ENCODE measurements at regions not wholly inside any gene's neighbourhood (a gene's known extent, or its start where the extent isn't known, plus 50 kb on each side); places are given as distances from the start of the nearest gene placed in this dataset.

- Histone ChIP-seq H3K4me1 (peaks cover 0 to 7% (median 0%) of the 10 kb centered on the region in 4 donors), H3K4me3 (no peak overlapping the region), H3K27ac (no peak overlapping the region), H3K9me3 (no peaks in the 10 kb centered on the region), H3K27me3 (no peaks in the 10 kb centered on the region), H3K36me3 (no peaks in the 10 kb centered on the region)
- TF ChIP-seq CTCF (IDR thresholded peaks at IDR 0.05) (no peak), POLR2A (IDR thresholded peaks at IDR 0.05) (no peak)
- DNase-seq, result no peak
Observed at GRCh38 chr18:22868831-22869230, 64.3 kb upstream of the RBBP8 start.

DNA sequence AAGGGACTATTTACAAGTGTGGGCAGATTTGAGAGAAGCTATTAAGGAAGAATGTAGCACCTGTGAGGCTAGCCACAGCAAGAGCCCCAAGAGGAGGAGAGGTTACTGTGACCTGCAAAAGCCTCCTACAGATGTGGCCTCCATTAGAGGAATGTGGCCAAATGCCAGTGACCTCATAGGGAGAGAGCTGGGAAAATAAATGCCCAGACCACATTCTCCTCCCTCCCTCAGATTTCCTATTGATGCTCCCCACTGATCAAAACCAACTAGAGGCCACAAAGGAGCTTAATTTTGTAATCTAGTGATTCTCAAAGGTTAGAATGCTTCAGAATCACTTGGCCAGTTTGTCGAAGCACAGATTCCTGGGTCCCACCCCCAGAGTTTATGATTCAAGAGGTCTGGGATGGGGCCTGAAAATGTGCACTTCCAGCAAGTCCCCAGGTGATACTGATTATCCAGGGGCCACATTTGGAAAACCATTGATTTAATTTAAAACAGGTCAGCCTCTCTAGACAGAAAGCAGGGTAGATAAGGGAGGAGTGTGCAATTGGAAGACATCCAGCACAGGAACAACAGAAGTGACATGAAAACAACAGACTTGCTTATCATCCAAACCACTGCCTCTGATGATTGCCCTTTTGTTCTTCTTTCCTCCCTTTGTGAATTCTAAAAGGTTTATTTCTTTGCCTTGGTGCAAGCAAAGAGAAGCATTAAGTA lies 61.2 kb upstream of the RBBP8 start:
- Histone ChIP-seq H3K4me3 (no peak overlapping the region), H3K4me1 (peaks cover 0 to 8% (median 0%) of the 10 kb centered on the region in 4 donors), H3K27ac (no peak overlapping the region), H3K27me3 (no peaks in the 10 kb centered on the region), H3K36me3 (no peaks in the 10 kb centered on the region), H3K9me3 (no peaks in the 10 kb centered on the region)
- TF ChIP-seq CTCF (IDR thresholded peaks at IDR 0.05), result no peak
- no peak for TF ChIP-seq POLR2A (IDR thresholded peaks at IDR 0.05)
- DNase-seq, result no peak

DNA sequence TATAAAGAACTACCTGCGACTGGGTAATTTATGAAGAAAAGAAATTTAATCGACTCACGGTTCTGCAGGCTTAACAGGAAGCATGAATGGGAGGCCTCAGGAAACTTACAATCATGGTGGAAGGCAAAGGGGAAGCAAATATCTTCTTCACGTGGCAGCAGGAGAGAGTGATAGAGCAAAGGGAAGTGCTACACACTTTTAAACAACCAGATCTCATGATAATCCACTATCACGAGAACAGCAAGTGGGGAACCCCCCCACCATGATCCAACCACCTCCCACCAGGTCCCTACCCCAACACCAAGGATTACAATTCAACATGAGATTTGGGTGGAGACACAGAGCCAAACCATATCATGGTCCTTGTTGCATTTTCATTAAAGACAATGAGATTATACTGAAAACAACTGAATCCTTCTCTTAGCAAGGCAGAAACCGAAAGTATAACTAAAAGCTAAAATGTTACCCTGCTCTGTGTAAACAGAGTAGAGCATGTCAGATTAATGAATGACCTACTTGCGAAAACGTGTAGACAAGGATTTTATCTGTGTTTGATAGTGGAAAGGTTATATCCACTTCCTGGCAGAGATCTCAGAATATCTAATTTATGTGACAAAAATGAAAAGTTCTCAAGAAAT lies 60.1 kb upstream of the RBBP8 start:
- TF ChIP-seq POLR2A (IDR thresholded peaks at IDR 0.05), result no peak
- TF ChIP-seq CTCF (IDR thresholded peaks at IDR 0.05), result no peak
- Histone ChIP-seq H3K9me3 (no peaks in the 10 kb centered on the region), H3K4me1 (peaks cover 0 to 8% (median 0%) of the 10 kb centered on the region in 4 donors), H3K27me3 (no peaks in the 10 kb centered on the region), H3K4me3 (peak overlapping the region in 2 of 4 donors; percentile 11 to 31), H3K36me3 (no peaks in the 10 kb centered on the region), H3K27ac (no peak overlapping the region)
- DNase-seq, result no peak

GRCh38 chr18:22879293-22879692 lies 53.8 kb upstream of the RBBP8 start:
- H3K27ac ChIP-seq, result no peak overlapping the region
- H3K9me3 ChIP-seq, result no peaks in the 10 kb centered on the region
- TF ChIP-seq POLR2A (IDR thresholded peaks at IDR 0.05), result no peak
- no peak for TF ChIP-seq CTCF (IDR thresholded peaks at IDR 0.05)
- H3K27me3 ChIP-seq, result no peaks in the 10 kb centered on the region
- no peaks in the 10 kb centered on the region for H3K4me1 ChIP-seq
- DNase-seq, result no peak
- no peak overlapping the region for H3K4me3 ChIP-seq
- no peaks in the 10 kb centered on the region for H3K36me3 ChIP-seq

DNA sequence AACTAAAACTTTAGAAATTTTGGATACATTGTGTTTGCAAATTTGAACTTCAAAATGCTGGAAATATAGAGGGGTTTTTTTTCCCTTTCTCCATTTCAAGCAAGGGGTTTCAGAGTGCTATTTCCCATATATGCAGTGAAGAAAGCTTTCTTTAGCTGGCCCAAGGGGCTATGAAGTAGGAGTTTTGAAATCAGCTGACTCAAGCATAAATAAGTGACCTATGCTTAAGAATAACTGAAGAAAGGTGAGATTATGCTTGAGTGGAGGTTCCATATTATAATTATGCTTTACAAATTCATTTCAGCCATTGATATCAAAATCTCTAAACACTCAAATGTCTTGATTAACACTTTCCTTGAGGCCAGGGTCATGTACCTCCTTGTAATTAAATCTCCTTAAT lies 51.0 kb upstream of the RBBP8 start:
- Histone ChIP-seq H3K27me3 (no peaks in the 10 kb centered on the region), H3K9me3 (no peaks in the 10 kb centered on the region), H3K4me3 (no peak overlapping the region), H3K27ac (no peak overlapping the region), H3K36me3 (no peaks in the 10 kb centered on the region), H3K4me1 (no peaks in the 10 kb centered on the region)
- no peak for DNase-seq
- TF ChIP-seq POLR2A (IDR thresholded peaks at IDR 0.05) (no peak), CTCF (IDR thresholded peaks at IDR 0.05) (no peak)

Measured in Peyer's patch (tissue), 4 donors.